Duodenal mucosa (tissue), 2 donors: ENCODE measurements at regions not wholly inside any gene's neighbourhood (a gene's known extent, or its start where the extent isn't known, plus 50 kb on each side); places are given as distances from the start of the nearest gene placed in this dataset.

Experiments
- H3K27ac ChIP-seq: one replicate; pipeline ENCODE4 v1.7.0; 2013; ENCODE audit warnings: low read depth, low read length
- H3K27me3 ChIP-seq, 2 donors: one replicate each; pipeline ENCODE4 v1.7.0; 2013; ENCODE audit warnings: low read length in 2 of 2, control low read depth in 1 of 2; ENCODE audit not compliant: insufficient read depth in 2 of 2, control insufficient read depth in 1 of 2
- H3K36me3 ChIP-seq, 2 donors: one replicate each; pipeline ENCODE4 v1.7.0; 2013; ENCODE audit warnings: low read length in 2 of 2, control low read depth in 1 of 2; ENCODE audit not compliant: insufficient read depth in 2 of 2, control insufficient read depth in 1 of 2
- H3K4me1 ChIP-seq, 2 donors: one replicate each; pipeline ENCODE4 v1.7.0; 2013; ENCODE audit warnings: low read length in 2 of 2, control low read depth in 1 of 2; ENCODE audit not compliant: insufficient read depth in 2 of 2, control insufficient read depth in 1 of 2
- H3K4me3 ChIP-seq, 2 donors: one replicate each; pipeline ENCODE4 v1.7.0; 2013; ENCODE audit warnings: low read length in 2 of 2, low read depth in 1 of 2
- H3K9ac ChIP-seq, 2 donors: one replicate each; pipeline ENCODE4 v1.7.0; 2013; ENCODE audit warnings: low read length in 2 of 2, low read depth in 1 of 2
- H3K9me3 ChIP-seq, 2 donors: one replicate each; pipeline ENCODE4 v1.7.0; 2013; ENCODE audit warnings: low read length in 2 of 2, control low read depth in 1 of 2; ENCODE audit not compliant: control insufficient read depth in 1 of 2

DNA sequence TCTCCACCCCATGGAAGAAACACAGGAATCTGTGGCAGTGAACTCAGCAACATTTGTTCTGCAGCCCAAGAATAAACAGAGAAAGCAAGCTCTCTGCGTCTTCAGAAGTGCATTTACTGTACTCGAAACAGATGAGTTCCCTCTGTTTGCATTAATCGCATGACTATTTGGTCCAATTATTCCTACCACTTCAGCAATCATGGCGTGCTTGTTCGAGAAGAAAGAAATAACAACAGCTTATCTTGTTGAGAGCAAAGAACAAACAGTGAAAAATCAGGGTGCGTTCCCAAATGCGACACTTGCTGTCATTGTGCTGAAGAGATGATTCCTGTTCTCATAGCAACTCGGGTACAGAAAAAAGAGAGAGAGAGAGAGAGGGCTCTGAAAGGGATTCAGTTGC lies 445.3 kb upstream of the MAF start:
- H3K9me3 ChIP-seq = no peaks in the 10 kb centered on the region
- no peak overlapping the region for H3K27ac ChIP-seq

DNA sequence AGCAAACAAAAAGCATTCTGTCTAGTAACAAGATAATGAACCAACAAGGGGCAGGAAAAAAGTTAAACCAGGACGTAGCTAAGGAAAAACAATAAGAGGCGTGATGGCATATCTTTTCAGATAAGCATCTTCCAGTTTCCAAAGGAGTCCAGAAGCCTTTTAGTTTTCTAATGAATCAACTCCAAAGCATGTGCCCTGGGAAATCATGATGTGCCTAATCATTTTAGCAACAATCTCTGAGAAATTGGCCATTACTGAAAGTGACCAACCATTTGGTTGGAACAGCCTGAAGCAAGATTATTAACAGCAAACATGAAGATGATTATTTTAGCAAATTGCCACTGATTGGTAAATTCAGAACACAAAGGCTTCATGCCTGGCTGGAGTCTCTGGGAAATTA lies 440.9 kb upstream of the MAF start:
- Histone ChIP-seq H3K27ac (no peak overlapping the region), H3K9ac (no peak overlapping the region), H3K9me3 (no peaks in the 10 kb centered on the region), H3K4me3 (no peak overlapping the region), H3K36me3 (no peaks in the 10 kb centered on the region), H3K4me1 (peaks cover 0 to 3% of the 10 kb centered on the region in 2 donors), H3K27me3 (peaks cover 0 to 4% of the 10 kb centered on the region in 2 donors)

More for the DNA sequence above, 445.3 kb upstream of the MAF start:
- Histone ChIP-seq H3K27me3 (peaks cover 0 to 10% of the 10 kb centered on the region in 2 donors), H3K9ac (no peak overlapping the region), H3K4me3 (no peak overlapping the region), H3K36me3 (no peaks in the 10 kb centered on the region), H3K4me1 (peaks cover 0 to 3% of the 10 kb centered on the region in 2 donors)

DNA sequence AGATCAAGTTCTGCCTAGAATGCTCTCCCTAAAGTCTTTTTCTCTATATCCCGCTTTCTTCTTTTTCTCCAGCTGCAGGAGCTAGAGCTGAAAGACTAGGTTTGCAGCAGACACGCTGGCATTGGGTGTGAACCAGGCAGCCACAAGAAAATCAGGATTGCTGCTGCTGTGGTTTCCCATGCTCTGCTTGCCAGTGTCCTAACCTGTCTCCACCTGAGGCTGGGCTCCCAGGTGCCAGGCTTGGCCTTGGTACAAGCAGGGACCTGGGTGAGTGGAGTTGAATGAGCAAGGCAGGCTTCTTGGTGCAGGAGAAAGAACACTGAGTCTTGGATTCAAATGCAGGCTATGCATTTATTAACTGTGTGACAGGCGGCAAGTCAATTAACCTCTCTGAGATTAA lies 440.3 kb upstream of the MAF start:
- no peak overlapping the region for H3K9ac ChIP-seq
- H3K36me3 ChIP-seq = no peaks in the 10 kb centered on the region
- peaks cover 0 to 3% of the 10 kb centered on the region in 2 donors for H3K4me1 ChIP-seq
- no peak overlapping the region for H3K27ac ChIP-seq
- no peaks in the 10 kb centered on the region for H3K9me3 ChIP-seq
- H3K27me3 ChIP-seq = peaks cover 0 to 4% of the 10 kb centered on the region in 2 donors
- no peak overlapping the region for H3K4me3 ChIP-seq

DNA sequence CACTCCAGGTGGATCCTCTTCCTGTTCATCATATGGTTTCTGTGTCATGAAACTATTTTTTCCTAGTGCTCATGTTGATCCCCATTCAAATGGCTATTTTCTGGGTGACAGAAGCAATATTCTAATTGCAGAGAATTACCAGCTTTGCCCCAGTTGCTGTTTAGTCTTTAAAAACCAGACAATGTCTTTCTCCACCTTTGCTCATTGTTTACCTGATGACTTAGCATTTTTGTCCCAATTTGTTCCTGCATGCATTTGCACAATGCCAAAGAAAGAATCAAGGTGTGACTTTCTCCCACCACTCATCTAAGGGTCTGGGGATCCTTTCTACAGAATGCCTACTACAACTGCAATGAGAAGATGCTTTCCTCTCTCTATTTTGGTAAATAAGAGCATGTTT lies 439.9 kb upstream of the MAF start:
- H3K4me3 ChIP-seq = no peak overlapping the region
- H3K27ac ChIP-seq = no peak overlapping the region
- no peaks in the 10 kb centered on the region for H3K36me3 ChIP-seq
- peaks cover 0 to 2% of the 10 kb centered on the region in 2 donors for H3K27me3 ChIP-seq
- H3K9ac ChIP-seq = no peak overlapping the region
- H3K4me1 ChIP-seq = no peaks in the 10 kb centered on the region
- H3K9me3 ChIP-seq = no peaks in the 10 kb centered on the region

DNA sequence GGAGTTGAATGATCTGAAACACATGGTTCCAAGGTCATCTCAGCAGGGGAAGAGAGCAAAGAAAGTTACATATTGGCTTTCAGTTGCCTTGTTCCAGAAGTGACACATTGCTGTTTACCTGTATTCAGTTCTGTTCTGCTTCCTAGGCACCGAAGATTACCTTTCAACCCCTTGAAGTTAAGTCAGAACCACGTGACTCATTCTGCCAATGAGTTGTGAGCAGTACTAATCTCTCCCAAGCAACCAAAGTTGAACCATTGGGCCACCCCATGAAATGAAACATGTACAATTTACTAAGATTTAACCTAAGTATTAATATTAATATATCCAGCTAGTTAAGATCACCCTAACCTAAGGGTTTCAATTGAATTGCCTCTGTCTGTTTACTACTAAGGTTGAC lies 439.2 kb upstream of the MAF start:
- no peaks in the 10 kb centered on the region for H3K4me1 ChIP-seq
- H3K36me3 ChIP-seq = no peaks in the 10 kb centered on the region
- H3K9ac ChIP-seq = no peak overlapping the region
- H3K27me3 ChIP-seq = no peaks in the 10 kb centered on the region
- H3K9me3 ChIP-seq = no peaks in the 10 kb centered on the region
- H3K27ac ChIP-seq = no peak overlapping the region
- H3K4me3 ChIP-seq = no peak overlapping the region

DNA sequence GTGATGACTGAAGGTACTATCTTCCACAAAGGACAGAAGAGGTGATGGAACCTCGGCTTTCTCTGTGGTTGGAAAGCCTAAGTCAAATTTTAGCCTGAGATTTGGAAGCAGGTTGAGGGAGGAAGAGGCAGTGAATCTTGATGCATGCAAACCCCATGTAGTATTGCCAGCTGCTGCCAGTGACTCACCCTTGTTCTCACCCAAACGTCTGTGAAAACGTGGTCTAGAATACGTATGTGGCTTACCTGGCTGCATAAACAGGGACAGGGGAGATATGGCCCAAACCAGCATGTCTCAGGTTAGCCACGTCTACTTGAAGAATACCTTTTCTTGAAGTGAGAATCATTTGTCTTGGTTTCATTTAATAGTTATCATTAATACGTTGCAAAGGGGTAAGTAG lies 438.0 kb upstream of the MAF start:
- no peaks in the 10 kb centered on the region for H3K36me3 ChIP-seq
- H3K27me3 ChIP-seq = no peaks in the 10 kb centered on the region
- H3K4me1 ChIP-seq = no peaks in the 10 kb centered on the region
- H3K9ac ChIP-seq = no peak overlapping the region
- H3K9me3 ChIP-seq = no peaks in the 10 kb centered on the region
- H3K27ac ChIP-seq = no peak overlapping the region
- no peak overlapping the region for H3K4me3 ChIP-seq

DNA sequence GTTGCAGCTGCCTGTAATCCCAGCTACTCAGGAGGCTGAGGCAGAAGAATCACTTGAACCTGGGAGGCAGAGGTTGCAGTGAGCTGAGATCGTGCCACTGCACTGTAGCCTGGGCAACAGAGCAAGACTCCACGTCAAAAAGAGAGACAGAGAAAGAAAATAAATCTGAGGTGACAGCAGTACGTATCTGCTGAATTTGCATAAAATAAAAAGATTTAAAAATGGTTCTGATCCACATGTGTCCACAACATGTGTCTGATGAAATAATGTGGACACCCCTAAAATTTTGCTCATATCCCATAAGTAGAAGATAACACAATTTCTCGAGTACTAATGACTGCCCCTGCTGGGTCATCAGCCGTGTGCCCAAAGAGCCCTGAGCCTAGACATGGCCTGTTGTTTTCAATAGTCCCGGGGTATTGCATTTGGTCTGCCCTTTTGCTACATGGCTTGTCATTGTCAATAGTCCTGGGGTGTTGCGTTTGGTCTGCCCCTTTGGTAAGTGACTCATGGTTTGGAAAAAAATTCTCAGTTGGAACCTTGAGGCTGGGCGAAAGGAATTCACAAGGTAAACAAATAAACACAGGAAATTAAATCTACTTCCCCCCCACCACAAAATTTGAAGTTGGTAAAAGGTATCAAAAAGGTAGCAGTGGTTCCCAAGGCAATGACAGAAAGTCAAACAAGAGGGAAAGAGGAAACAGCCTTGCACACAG lies 434.6 kb upstream of the MAF start:
- Histone ChIP-seq H3K9ac (no peak overlapping the region), H3K36me3 (no peaks in the 10 kb centered on the region), H3K4me1 (no peaks in the 10 kb centered on the region), H3K27ac (no peak overlapping the region), H3K27me3 (no peaks in the 10 kb centered on the region), H3K9me3 (no peaks in the 10 kb centered on the region), H3K4me3 (no peak overlapping the region)

DNA sequence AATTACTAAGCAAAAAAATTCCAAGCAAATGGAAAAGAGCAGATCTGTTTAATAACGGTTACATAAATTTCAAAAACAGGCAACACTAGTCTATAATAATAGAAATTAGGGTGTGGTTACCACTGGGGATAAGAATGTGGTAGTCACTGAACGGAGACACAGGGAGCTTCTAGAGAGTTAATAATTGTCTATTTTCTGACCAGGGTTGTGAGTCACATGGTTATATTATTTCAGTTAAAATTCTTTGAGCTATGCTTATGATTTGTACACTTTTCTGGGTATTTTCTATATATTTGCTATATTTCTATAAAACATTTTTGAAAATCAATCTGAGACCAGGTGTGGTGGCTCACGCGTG lies 433.9 kb upstream of the MAF start:
- Histone ChIP-seq H3K27ac (no peak overlapping the region), H3K9me3 (no peaks in the 10 kb centered on the region), H3K9ac (no peak overlapping the region), H3K4me3 (no peak overlapping the region), H3K36me3 (no peaks in the 10 kb centered on the region), H3K4me1 (no peaks in the 10 kb centered on the region), H3K27me3 (no peaks in the 10 kb centered on the region)

DNA sequence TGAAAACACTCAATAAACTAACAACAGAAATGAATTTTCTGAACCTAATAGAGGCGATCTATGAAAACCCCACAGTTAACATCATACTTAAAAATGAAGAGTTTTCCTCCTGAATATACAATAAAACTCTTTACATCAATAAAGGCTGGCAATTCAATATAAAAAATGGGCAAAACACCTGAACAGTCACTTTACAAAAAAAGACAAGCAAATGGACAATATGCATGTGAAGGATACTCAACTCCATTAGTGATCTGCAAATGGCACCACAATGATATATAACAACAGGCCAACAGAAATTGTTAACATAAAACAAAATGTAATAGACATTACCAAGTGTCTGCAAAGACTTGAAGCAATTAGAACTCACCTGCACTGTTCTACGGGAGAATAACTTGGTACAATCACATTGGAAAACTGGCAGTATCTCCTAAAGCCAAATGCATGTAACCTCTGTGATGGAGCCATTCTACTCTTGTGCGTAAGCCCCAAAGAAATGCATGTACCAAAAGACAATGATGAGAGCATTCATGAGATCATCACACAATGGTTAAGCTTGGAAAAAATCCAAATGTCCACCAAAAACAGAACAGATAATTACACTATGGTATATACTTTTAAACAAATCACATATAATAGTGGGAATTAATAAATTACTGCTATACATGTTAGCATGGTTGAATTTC lies 433.4 kb upstream of the MAF start:
- Histone ChIP-seq H3K27me3 (no peaks in the 10 kb centered on the region), H3K9me3 (no peaks in the 10 kb centered on the region), H3K4me3 (no peak overlapping the region), H3K36me3 (no peaks in the 10 kb centered on the region), H3K4me1 (no peaks in the 10 kb centered on the region), H3K9ac (no peak overlapping the region), H3K27ac (no peak overlapping the region)

DNA sequence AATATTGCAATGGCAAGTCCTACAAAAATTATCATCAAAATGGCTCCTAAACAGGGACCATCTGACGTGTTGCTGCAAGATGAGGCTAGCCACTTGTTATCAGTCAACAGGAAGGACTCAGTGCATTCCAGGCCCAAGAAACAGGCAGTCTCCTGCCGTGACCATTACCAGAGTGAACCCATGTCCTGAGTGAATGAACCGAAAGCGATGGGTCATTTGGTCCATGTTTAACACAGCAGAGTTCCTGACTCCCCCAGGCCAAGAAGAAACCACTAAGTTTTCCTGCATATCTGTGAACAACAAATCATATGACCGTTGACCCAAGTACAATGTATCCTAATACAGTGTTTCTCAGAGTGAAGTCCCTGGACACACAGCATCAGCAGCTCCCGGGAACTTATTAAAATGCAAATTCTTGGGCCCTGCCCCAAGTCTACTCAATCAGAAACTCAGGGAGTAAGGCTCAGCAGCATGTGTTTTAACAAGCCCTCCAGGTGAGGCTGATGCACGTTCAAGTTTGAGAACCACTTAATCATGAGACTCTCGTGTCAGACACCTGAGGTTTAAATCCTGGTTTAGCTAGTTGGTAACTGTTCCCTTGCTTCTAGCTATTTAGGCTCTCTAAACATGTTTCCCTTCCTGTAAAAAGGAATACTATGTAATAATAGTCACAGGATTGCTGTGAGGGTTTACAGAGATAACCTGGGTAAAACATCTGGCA lies 429.4 kb upstream of the MAF start:
- H3K36me3 ChIP-seq = no peaks in the 10 kb centered on the region
- H3K9ac ChIP-seq = no peak overlapping the region
- H3K9me3 ChIP-seq = no peaks in the 10 kb centered on the region
- peaks cover 5 to 21% of the 10 kb centered on the region in 2 donors for H3K4me1 ChIP-seq
- no peak overlapping the region for H3K4me3 ChIP-seq
- H3K27me3 ChIP-seq = no peaks in the 10 kb centered on the region
- H3K27ac ChIP-seq = no peak overlapping the region
